Bronchial epithelial cell (primary cell): ENCODE measurements at regions not wholly inside any gene's neighbourhood (a gene's known extent, or its start where the extent isn't known, plus 50 kb on each side); places are given as distances from the start of the nearest gene placed in this dataset.
A peak's percentile ranks its signal among the peaks of the same experiment; 100 is the strongest.

Experiments used
- DNase-seq: peaks from one replicate; pipeline ENCODE4 v3.0.0-alpha.2; 2010; ENCODE audit warnings: low read depth
- FAIRE-seq: peaks from 2 replicates; lab custom pipeline; 2011; peaks lifted over from hg19 to GRCh38; lab: Jason Lieb, UNC
- H3K27me3 ChIP-seq: 2 replicates; pipeline ENCODE4 v1.5.1; 2011; ENCODE audit warnings: low read length; ENCODE audit not compliant: control insufficient read depth, insufficient read depth
- H3K36me3 ChIP-seq: 2 replicates; pipeline ENCODE4 v1.5.1; 2011; ENCODE audit warnings: low read length; ENCODE audit not compliant: control insufficient read depth, insufficient read depth
- H3K4me3 ChIP-seq: 2 replicates; pipeline ENCODE4 v1.5.1; 2011; ENCODE audit warnings: mild to moderate bottlenecking, low read depth, low read length, control low read depth
- TF ChIP-seq, protein P1 (sequence below): IDR thresholded peaks from 2 replicates; pipeline ENCODE4 v1.5.1; 2011; ENCODE audit warnings: mild to moderate bottlenecking, moderate library complexity, low read length, control low read depth, inconsistent platforms; ENCODE audit not compliant: insufficient read depth, severe bottlenecking

- FAIRE-seq (no peak), DNase-seq (no peak)
- Histone ChIP-seq H3K4me3 (no peak overlapping the region), H3K36me3 (peaks cover 1% of the 10 kb centered on the region), H3K27me3 (no peaks in the 10 kb centered on the region)
- TF ChIP-seq, protein P1, sequence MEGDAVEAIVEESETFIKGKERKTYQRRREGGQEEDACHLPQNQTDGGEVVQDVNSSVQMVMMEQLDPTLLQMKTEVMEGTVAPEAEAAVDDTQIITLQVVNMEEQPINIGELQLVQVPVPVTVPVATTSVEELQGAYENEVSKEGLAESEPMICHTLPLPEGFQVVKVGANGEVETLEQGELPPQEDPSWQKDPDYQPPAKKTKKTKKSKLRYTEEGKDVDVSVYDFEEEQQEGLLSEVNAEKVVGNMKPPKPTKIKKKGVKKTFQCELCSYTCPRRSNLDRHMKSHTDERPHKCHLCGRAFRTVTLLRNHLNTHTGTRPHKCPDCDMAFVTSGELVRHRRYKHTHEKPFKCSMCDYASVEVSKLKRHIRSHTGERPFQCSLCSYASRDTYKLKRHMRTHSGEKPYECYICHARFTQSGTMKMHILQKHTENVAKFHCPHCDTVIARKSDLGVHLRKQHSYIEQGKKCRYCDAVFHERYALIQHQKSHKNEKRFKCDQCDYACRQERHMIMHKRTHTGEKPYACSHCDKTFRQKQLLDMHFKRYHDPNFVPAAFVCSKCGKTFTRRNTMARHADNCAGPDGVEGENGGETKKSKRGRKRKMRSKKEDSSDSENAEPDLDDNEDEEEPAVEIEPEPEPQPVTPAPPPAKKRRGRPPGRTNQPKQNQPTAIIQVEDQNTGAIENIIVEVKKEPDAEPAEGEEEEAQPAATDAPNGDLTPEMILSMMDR: no peak
Measured at GRCh38 chrX:115936008-115936407, 234.5 kb upstream of the AGTR2 start.

DNA sequence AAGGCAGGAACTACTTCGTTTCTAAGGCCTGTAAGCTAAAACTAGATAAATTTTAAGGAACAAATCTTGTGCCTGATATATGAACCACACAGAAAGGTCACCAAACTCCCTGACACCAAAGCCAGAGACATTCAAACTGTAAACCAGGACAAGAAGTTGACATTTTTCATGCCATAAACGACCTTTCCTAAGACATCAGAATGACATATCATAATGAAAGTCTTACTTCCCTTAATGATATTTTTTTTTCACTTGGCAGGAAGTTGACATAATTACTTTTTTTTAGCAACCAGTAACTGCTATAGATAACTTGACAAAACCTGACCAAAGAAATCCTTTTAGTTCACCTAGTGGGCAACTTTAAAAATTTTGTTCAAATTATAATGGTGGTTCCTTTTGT, 231.5 kb upstream of the AGTR2 start:
- DNase-seq: no peak
- TF ChIP-seq, protein P1: no peak
- FAIRE-seq: no peak
- Histone ChIP-seq H3K4me3 (no peak overlapping the region), H3K27me3 (no peaks in the 10 kb centered on the region), H3K36me3 (peaks cover 1% of the 10 kb centered on the region)

DNA sequence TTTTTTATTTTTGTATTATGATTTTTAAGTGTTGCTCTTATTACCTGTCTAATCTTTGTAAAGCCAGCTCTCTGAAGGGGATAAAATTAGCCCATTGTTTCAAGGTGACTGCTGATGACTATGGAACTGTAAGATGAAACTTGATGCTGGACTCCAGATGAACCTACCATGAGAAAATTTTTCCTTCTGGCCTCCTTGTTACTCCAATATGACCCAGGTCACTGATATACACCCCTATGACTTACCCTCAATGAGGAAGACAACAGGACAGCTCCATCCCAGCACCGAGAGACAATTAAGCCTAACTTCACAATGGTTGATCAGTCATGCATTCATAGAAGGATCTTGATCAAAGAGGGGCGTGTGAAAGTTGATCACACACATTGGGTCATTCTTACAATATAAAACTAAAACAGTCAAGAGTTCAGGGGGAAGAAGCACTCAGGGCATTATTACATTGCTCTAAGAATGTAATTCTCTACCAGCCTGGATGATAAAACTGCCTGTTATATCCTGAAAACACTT, 230.8 kb upstream of the AGTR2 start:
- no peak overlapping the region for H3K4me3 ChIP-seq
- TF ChIP-seq, protein P1: no peak
- DNase-seq (no peak), FAIRE-seq (no peak)
- no peaks in the 10 kb centered on the region for H3K27me3 ChIP-seq
- H3K36me3 ChIP-seq: peaks cover 1% of the 10 kb centered on the region

GRCh38 chrX:115940348-115940747, 230.2 kb upstream of the AGTR2 start:
- no peak for DNase-seq
- no peak overlapping the region for H3K4me3 ChIP-seq
- TF ChIP-seq, protein P1: no peak
- peaks cover 1% of the 10 kb centered on the region for H3K36me3 ChIP-seq
- H3K27me3 ChIP-seq: no peaks in the 10 kb centered on the region
- FAIRE-seq: no peak

- no peaks in the 10 kb centered on the region for H3K36me3 ChIP-seq
- H3K4me3 ChIP-seq: no peak overlapping the region
- TF ChIP-seq, protein P1: no peak
- DNase-seq (no peak), FAIRE-seq (no peak)
- H3K27me3 ChIP-seq: no peaks in the 10 kb centered on the region
Measured at GRCh38 chrX:115940888-115941332, 229.6 kb upstream of the AGTR2 start.

DNA sequence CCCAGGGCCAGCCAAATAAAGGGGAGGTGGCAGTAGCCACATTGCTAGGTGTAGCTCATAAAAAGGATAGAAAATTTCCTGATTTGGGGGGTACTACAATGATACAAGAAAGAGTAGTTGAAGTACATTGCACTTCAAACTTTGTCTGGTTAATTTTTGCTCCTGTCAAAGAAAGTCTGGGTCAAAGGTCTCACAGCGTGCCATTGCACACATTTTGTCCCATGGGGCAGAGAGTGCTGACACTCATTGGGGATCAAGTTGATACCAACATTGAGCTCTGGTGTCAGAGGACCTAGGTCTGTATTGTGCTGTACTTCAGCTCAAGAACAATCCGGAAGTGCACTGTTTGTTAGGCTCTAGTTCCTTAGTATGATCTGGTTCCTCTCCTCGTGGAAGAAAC, 229.2 kb upstream of the AGTR2 start:
- Histone ChIP-seq H3K36me3 (no peaks in the 10 kb centered on the region), H3K4me3 (no peak overlapping the region), H3K27me3 (no peaks in the 10 kb centered on the region)
- FAIRE-seq: peak; percentile 90
- TF ChIP-seq, protein P1: no peak
- DNase-seq: no peak
